ENCODE measurements at regions not wholly inside any gene's neighbourhood (a gene's known extent, or its start where the extent isn't known, plus 50 kb on each side); places are given as distances from the start of the nearest gene placed in this dataset.
"Not testable (repeated sequence)": the region's sequence is repeated elsewhere in the genome, so short reads cannot be mapped to it uniquely, and the experiment has no call there.

DNA sequence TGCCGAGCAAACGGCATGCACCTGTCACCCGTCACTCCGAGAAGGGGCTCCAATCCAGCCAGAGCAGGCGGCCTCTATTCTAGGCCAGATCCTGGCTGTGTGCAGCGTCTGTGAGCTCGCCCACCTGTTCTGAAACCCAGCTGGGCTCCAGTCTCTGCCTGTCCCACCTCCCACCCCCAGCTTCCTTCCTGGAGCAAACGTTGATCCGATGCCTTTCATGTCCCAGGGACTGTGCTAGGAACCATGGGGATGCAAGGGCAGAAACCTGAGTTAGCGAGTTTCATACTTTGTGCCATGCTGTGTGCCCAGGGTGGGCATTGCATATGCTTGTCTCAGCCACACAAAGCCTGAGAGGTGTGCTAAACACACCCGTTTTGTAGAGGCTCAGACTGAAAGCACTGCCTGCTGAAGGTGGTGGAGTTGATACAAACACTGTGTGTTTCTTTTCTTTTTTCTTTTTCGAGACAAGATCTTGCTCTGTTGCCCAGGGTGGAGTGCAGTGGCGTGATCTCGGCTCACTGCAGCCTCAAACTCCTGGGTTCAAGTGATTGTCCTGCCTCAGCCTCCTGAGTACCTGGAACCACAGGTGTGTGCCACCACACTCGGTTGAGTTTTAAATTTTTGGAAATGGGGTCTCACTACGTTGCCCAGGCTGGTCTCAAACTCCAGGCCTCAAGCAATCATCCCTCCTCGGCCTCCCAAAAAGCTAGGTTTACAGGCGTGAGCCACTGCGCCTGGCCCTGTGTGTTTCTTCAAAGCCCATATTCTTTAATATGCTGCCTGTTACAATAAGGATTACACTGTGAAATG lies 84.1 kb upstream of the MED13L start:
- no peak for DNase-seq

GRCh38 chr12:116365114-116365513 lies 87.6 kb upstream of the MED13L start:
- DNase-seq, result no peak

- DNase-seq, result no peak
Measured at GRCh38 chr12:116365606-116366455, 88.3 kb upstream of the MED13L start.

GRCh38 chr12:116366456-116366776 lies 88.9 kb upstream of the MED13L start:
- no peak for DNase-seq

GRCh38 chr12:116366824-116367223 lies 89.3 kb upstream of the MED13L start:
- no peak for DNase-seq

- no peak for DNase-seq
Measured at GRCh38 chr12:116368196-116369194, 91.0 kb upstream of the MED13L start.

DNA sequence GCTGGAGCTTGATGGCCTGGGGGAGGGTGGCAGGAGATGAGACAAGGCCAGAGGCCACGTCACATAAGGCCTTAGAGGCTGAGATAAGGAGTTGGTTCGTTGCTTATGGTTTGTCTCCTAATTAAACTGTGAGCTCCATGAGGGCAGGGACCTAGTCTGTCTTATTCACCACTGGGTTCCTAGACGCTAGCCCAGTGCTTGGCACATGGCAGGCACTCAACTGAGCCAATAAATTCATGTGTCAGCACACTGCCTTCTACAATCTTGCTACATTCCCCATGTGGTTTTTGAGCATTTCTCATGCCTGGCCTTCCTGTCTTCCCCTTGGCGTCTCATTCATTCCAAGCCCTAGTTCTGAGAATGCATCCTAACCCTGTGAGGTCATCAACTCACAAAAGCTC lies 92.5 kb upstream of the MED13L start:
- no peak for DNase-seq

DNA sequence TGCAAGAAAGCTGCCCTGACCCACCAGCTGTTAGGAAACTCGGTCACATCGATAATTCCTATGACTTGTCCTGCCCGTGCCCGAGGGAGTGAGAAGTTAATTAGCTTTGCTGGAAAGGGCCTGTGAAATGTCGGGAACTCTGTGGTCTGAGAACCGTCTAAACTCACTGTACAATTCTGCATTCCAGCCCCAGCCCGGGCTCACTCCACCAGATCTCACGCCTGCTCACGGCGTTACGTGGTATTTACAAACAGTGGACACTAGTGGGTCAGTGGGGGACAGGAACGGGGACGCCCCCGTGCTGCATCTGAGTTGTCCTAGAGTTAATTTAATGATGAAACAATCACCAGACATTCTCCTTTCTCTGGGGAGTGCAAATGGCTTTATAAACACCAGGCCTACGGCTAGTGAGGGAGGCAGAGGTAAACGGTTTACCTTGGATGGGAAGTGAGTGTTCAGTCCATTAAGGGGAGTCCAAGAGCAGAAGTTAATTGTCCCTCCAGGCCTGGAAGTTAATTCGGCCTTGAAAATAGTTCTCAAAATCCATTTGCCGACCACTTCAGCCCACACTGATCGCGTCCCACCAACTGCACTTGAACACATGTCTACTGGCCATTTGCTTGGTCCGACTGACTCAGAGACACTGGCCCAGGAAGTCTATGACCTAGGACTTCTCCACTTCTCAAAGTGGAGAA lies 93.5 kb upstream of the MED13L start:
- no peak for DNase-seq

DNA sequence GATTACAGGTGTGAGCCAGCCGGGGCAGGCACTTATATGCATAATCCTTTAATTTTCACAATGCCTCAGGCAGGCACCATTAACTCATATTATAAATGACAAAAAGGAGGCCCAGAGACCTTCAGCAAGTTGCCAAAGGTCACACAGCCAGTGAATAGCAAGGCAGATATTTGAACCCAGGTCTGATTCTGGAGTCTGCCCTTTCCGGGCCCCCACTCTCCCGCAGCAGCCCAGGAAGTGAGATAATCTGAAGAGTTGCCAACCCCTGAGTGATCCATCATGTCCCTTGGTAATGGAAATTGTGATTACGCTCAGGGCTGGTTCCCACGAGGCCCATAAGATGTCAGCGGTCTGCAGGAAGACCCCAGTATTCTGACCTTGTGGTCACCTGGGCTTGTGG lies 95.3 kb upstream of the MED13L start:
- DNase-seq, result no peak

- DNase-seq, result no peak
Measured at GRCh38 chr12:116373572-116374206, 96.2 kb upstream of the MED13L start.

DNA sequence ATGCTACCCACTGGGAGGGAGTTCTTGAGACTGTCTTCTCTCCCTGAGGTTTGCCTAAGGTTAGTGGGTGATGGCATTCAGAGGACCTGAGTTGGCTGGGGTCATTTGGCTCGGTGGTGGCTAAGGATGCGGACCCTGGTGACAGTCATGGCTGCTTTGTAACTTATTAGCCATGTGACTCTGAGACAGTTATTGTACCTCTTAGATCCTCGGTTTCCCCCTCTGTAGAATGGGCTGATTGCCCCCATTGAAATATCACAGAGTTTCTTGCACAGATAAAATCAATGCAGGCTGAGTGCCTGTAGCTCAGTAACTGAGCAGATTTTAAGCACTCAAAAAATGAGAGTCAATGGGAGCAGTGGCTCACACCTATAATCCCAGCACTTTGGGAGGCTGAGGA lies 96.7 kb upstream of the MED13L start:
- DNase-seq, result no peak

DNA sequence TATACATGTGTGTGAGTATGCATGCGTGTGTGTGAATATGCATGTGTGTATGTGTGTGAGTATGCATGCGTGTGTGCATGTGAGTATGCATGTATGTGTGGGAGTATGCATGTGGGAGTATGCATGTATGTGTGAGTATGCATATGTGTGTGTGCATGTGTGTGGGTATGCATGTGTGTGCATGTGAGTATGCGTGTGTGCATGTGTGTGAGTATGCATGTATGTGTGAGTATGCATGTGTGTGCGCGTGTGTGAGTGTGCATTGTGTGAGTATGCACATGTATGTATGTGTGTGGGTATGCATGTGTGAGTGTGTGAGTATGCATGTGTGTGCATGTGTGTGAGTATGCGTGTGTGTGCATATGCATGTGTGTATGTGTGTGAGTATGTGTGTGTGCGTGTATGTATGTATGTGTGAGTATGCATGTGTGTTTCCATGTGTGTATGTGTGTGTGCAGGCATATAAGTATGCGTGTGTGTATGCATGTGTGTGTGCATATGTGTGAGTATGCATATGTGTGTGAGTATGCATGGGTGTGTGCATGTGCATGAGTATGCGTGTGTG lies 97.9 kb upstream of the MED13L start:
- DNase-seq, result no peak

- no peak for DNase-seq
Measured at GRCh38 chr12:116376354-116377193, 99.1 kb upstream of the MED13L start.

GRCh38 chr12:116377194-116377571 lies 99.7 kb upstream of the MED13L start:
- not testable (repeated sequence) for DNase-seq

- DNase-seq, result no peak
Measured at GRCh38 chr12:116378002-116378401, 100.5 kb upstream of the MED13L start.

DNA sequence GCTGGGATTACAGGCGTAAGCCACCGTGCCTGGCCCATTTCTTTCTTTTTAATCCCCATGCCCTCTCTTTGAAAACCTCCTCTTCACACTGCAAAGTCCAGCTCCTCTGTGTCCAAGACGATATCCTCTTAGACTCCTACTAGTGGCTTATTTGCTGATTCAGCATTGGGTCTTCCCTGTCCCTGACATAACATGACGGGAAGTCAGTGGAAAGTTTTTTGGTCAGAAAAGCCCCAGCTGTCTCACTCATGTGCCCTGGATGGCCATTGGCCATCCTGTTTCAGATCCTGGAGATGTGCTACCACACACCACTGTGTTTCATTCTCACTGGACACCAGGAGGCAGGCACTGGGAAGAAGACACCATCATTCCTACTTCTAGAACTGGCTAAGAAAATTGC lies 102.6 kb upstream of the MED13L start:
- no peak for DNase-seq

- DNase-seq, result not testable (repeated sequence)
Measured at GRCh38 chr12:116380740-116381139, 103.2 kb upstream of the MED13L start.

GRCh38 chr12:116381240-116381743 lies 103.8 kb upstream of the MED13L start:
- no peak for DNase-seq

DNA sequence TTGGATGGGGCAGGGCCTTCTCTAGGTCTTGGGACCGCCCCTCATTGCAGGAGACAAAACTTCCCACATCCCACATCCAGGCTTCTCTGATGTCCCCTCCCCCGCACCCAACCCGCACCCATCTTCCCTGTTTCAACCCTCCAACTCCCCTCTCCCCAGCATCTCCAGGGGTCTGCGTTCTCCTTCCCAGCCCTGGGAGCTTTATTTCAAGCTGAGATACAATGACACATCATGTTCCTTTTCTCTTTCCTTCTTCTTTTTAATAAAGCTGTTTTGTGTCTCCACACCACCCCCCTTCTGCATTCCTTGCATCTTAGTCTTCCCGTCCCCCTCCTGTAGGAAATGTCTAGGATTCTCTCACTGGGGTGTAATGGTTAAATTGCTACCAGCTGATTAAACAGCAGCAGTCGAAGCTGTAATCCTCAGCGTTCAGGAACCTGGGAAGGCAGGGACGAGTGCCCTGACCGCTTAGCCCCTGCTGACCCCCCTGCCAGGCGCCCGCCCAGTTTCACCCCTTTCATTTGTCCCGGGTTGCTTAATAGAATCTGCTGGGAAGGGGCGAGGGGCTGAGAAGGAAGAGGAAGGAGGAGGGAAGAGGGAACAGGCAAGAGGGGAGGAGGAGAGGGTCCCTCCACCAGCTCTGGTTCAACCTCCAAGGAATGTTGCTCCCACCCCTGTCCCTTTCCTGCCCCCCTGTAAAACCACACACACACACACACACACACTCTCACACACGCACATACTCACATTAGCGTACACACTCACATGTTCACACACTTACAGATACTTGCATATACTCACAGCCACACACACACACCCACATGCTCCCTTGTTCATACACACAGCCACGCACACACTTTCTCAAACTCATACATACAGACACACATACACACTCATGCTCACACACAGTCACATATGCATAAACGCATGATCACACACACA lies 104.5 kb upstream of the MED13L start:
- no peak for DNase-seq

Data from CD4-positive, alpha-beta T cell treated with Interleukin-6 for 4 hours (primary cell).